GM12878 (cell line): ENCODE measurements at regions not wholly inside any gene's neighbourhood (a gene's known extent, or its start where the extent isn't known, plus 50 kb on each side); places are given as distances from the start of the nearest gene placed in this dataset.

ENCODE experiments used
- CTCF ChIP-seq, 3 experiments: IDR thresholded peaks in 2 of 3; conservative IDR thresholded peaks in 1 of 3; 2 replicates each; pipeline ENCODE4 v1.5.1; 2011; ENCODE audit warnings: low read depth in 3 of 3, low read length in 3 of 3, mild to moderate bottlenecking in 3 of 3, control low read depth in 2 of 3, moderate library complexity in 2 of 3, inconsistent platforms in 1 of 3, mixed read lengths in 1 of 3; ENCODE audit not compliant: control insufficient read depth in 2 of 3, insufficient read depth in 1 of 3; ENCODE audit errors: extremely low read depth in 1 of 3
- ESRRA ChIP-seq: IDR thresholded peaks from 2 replicates; pipeline ENCODE4 v1.6.1; 2012; ENCODE audit warnings: mild to moderate bottlenecking, low read length, improper control_type of control experiment
- FOS ChIP-seq: IDR thresholded peaks from 3 replicates; pipeline ENCODE4 v1.6.1; 2011; ENCODE audit warnings: borderline replicate concordance; ENCODE audit not compliant: insufficient read length; ENCODE audit errors: extremely low read depth
- MAX ChIP-seq: IDR thresholded peaks from 2 replicates; pipeline ENCODE4 v1.6.1; 2012; ENCODE audit warnings: low read depth, low read length, improper control_type of control experiment
- RAD21 ChIP-seq: IDR thresholded peaks from 2 replicates; pipeline ENCODE4 v1.6.1; 2011; ENCODE audit warnings: mild to moderate bottlenecking, low read depth, low read length, moderate library complexity; ENCODE audit not compliant: insufficient read depth
- USF1 ChIP-seq: IDR thresholded peaks from 2 replicates; pipeline ENCODE4 v1.6.1; 2011; ENCODE audit warnings: borderline replicate concordance, low read depth, mild to moderate bottlenecking, moderate library complexity, mixed read lengths, low read length; ENCODE audit not compliant: insufficient read depth; ENCODE audit errors: extremely low read length
- ZNF687 ChIP-seq: fragments of 450-650 bp; IDR thresholded peaks from 2 replicates; pipeline ENCODE4 v1.6.1; 2017; ENCODE audit warnings: mild to moderate bottlenecking, moderate library complexity

GRCh38 chr3:107045791-107046190, 331.4 kb upstream of the CCDC54 start:
- no peak for TF ChIP-seq USF1
- TF ChIP-seq CTCF (IDR thresholded peaks at IDR 0.05 in 2 of 3, conservative IDR thresholded peaks at IDR 0.05 in 1 of 3; ENCODE audit: control insufficient read depth in 2 of 3, extremely low read depth in 1 of 3, insufficient read depth in 1 of 3, low read depth in 3 of 3, low read length in 3 of 3) = no peak
- TF ChIP-seq FOS = no peak
- TF ChIP-seq RAD21 = no peak
- no peak for TF ChIP-seq MAX
- no peak for TF ChIP-seq ESRRA
- TF ChIP-seq ZNF687 = no peak
